HCT116 (cell line): ENCODE measurements at regions not wholly inside any gene's neighbourhood (a gene's known extent, or its start where the extent isn't known, plus 50 kb on each side); places are given as distances from the start of the nearest gene placed in this dataset.

ENCODE experiments used
- ATAC-seq: fragments of 200-7000 bp; cut with Tn5 transposase; 2 replicates; pipeline ENCODE4 v1.9.1; 2020; ENCODE audit warnings: mild to moderate bottlenecking, moderate library complexity
- BruUV-seq: library from RNA; stranded (reverse); fragments of 400-500 nt; replicated peaks from 2 replicates; lab custom pipeline; 2021; lab: Mats Ljungman, UMichigan
- CTCF ChIA-PET: fragments of 300-600 bp; sonication (Branson Sonifier 250); formaldehyde crosslinking; loops from one replicate; lab custom pipeline; 2021; ENCODE audit warnings: antibody characterized with exemption; lab: Charles Lee
- POLR2A ChIA-PET: fragments of 300-600, 350-600 bp; sonication (Branson Sonifier 250); formaldehyde crosslinking; loops from one replicate; lab custom pipeline; 2021; ENCODE audit warnings: antibody characterized with exemption; lab: Charles Lee
- RAD21 ChIA-PET, 2 experiments: fragments of 300-600 bp; sonication (Branson Sonifier 250); formaldehyde crosslinking; loops; one replicate each; lab custom pipeline; 2023; ENCODE audit warnings: low total read pairs in 2 of 2; ENCODE audit not compliant: uncharacterized antibody in 2 of 2, unreplicated experiment in 2 of 2, low non-redundant PET in 1 of 2; lab: Charles Lee
- DNase-seq: peaks from one replicate; pipeline ENCODE4 v3.0.0-alpha.2; 2010; ENCODE audit warnings: low read depth, low spot score
- H2AFZ ChIP-seq: fragments of 200-600 bp; shearing (Covaris generic), sonication (generic); 2 replicates; pipeline ENCODE4 v1.6.1; 2017; ENCODE audit warnings: low read depth, mixed run types, mixed read lengths, antibody characterized with exemption, low read length; ENCODE audit not compliant: poor library complexity, severe bottlenecking
- H3K27ac ChIP-seq: 2 replicates; pipeline ENCODE4 v1.5.1; 2012; ENCODE audit warnings: low read depth, low read length
- H3K27me3 ChIP-seq: fragments of 200-600 bp; sonication (generic); 2 replicates; pipeline ENCODE4 v1.6.1; 2016; ENCODE audit warnings: mixed run types, low read length, mixed read lengths; ENCODE audit not compliant: insufficient read depth
- H3K36me3 ChIP-seq, 2 experiments: fragments of 200-500 bp in 1 of 2; fragments of 200-600 bp in 1 of 2; sonication (Bioruptor generic) in 1 of 2; sonication (generic) in 1 of 2; 2 replicates each; pipeline versions ENCODE4 v1.5.1 to v1.6.1; 2014 to 2016; ENCODE audit warnings: low read length in 2 of 2, inconsistent platforms in 1 of 2, mixed read lengths in 1 of 2, mixed run types in 1 of 2; ENCODE audit not compliant: insufficient read depth in 2 of 2, control insufficient read depth in 1 of 2
- H3K4me1 ChIP-seq, 2 experiments: fragments of 200-600 bp in 1 of 2; sonication (generic) in 1 of 2; 2 replicates each; pipeline versions ENCODE4 v1.5.1 to v1.6.1; 2012 to 2017; ENCODE audit warnings: low read length in 2 of 2, inconsistent platforms in 1 of 2, mild to moderate bottlenecking in 1 of 2, mixed read lengths in 1 of 2, mixed run types in 1 of 2, moderate library complexity in 1 of 2; ENCODE audit not compliant: insufficient read depth in 2 of 2, control insufficient read depth in 1 of 2
- H3K4me2 ChIP-seq: fragments of 200-600 bp; sonication (generic); 2 replicates; pipeline ENCODE4 v1.6.1; 2017; ENCODE audit warnings: mixed run types, low read length, mixed read lengths
- H3K4me3 ChIP-seq, 2 experiments: fragments of 200-600 bp in 1 of 2; sonication (generic) in 1 of 2; replicated peaks in 1 of 2; 2 replicates each; pipeline ENCODE4 v1.5.1; 2011 to 2016; ENCODE audit warnings: low read length in 2 of 2, control low read depth in 1 of 2, low read depth in 1 of 2, mild to moderate bottlenecking in 1 of 2, mixed read lengths in 1 of 2, mixed run types in 1 of 2
- H3K79me2 ChIP-seq: fragments of 200-600 bp; sonication (generic); 2 replicates; pipeline ENCODE4 v1.6.1; 2017; ENCODE audit warnings: mild to moderate bottlenecking, mixed run types, low read length, moderate library complexity, mixed read lengths; ENCODE audit not compliant: insufficient read depth
- H3K9ac ChIP-seq: fragments of 200-600 bp; sonication (generic); 2 replicates; pipeline ENCODE4 v1.6.1; 2016; ENCODE audit warnings: low read length, mixed read lengths
- H3K9me2 ChIP-seq: fragments of 200-600 bp; sonication (generic), shearing (Covaris generic); 2 replicates; pipeline ENCODE4 v1.6.1; 2017; ENCODE audit warnings: mixed run types, mild to moderate bottlenecking, moderate library complexity; ENCODE audit not compliant: insufficient read depth
- H3K9me3 ChIP-seq, 2 experiments: fragments of 200-500 bp in 1 of 2; fragments of 200-600 bp in 1 of 2; sonication (Bioruptor generic) in 1 of 2; sonication (generic) in 1 of 2; 2 replicates each; pipeline ENCODE4 v1.6.1; 2014 to 2017; ENCODE audit warnings: low read length in 2 of 2, mixed read lengths in 2 of 2, inconsistent platforms in 1 of 2, low read depth in 1 of 2, mild to moderate bottlenecking in 1 of 2, mixed run types in 1 of 2, moderate library complexity in 1 of 2; ENCODE audit not compliant: control insufficient read depth in 1 of 2, insufficient read depth in 1 of 2
- H4K20me1 ChIP-seq: fragments of 200-600 bp; sonication (generic), shearing (Covaris generic); 2 replicates; pipeline ENCODE4 v1.6.1; 2017; ENCODE audit warnings: mixed run types, mild to moderate bottlenecking, moderate library complexity; ENCODE audit not compliant: insufficient read depth
- ELF1 ChIP-seq: IDR thresholded peaks from 2 replicates; pipeline ENCODE4 v1.6.1; 2012; ENCODE audit warnings: low read depth, borderline replicate concordance
- POLR2A ChIP-seq: IDR thresholded peaks from 2 replicates; pipeline ENCODE4 v1.7.0; 2011; ENCODE audit warnings: borderline replicate concordance; ENCODE audit not compliant: insufficient read depth, insufficient read length; ENCODE audit errors: extremely low read depth
- POLR2AphosphoS5 ChIP-seq: IDR thresholded peaks from 2 replicates; pipeline ENCODE4 v1.6.1; 2011; ENCODE audit warnings: mild to moderate bottlenecking, low read depth, low read length, moderate library complexity
- SIN3A ChIP-seq: IDR thresholded peaks from 2 replicates; pipeline ENCODE4 v1.6.1; 2012; ENCODE audit warnings: low read depth
- SP1 ChIP-seq: IDR thresholded peaks from 2 replicates; pipeline ENCODE4 v1.6.1; 2012; ENCODE audit warnings: low read depth
- TCF7L2 ChIP-seq: IDR thresholded peaks from 2 replicates; pipeline ENCODE4 v1.7.0; 2011; ENCODE audit warnings: borderline replicate concordance, inconsistent platforms; ENCODE audit not compliant: insufficient read depth, insufficient read length; ENCODE audit errors: extremely low read depth
- YY1 ChIP-seq: IDR thresholded peaks from 2 replicates; pipeline ENCODE4 v1.6.1; 2011; ENCODE audit warnings: low read length, low read depth, moderate library complexity, mild to moderate bottlenecking; ENCODE audit not compliant: insufficient replicate concordance; ENCODE audit errors: extremely low read depth
- ZFX ChIP-seq: fragments of 450-650 bp; IDR thresholded peaks from 2 replicates; pipeline ENCODE4 v1.6.1; 2017
- ZNF274 ChIP-seq: fragments of 200-500 bp; sonication (Bioruptor generic); IDR thresholded peaks from 2 replicates; pipeline ENCODE4 v1.6.1; 2014; ENCODE audit warnings: mild to moderate bottlenecking, low read depth, low read length, inconsistent platforms
- intact Hi-C: fragments of 100-400 bp; cut with micrococcal nuclease; formaldehyde crosslinking; loops from 2 replicates; pipeline ENCODE4 v1.10.0; 2022
- TF ChIP-seq, protein P1 (sequence below): IDR thresholded peaks from 2 replicates; pipeline ENCODE4 v1.6.1; 2012; ENCODE audit warnings: low read depth
- TF ChIP-seq, protein P2 (sequence below): IDR thresholded peaks from 2 replicates; pipeline ENCODE4 v1.6.1; 2012
- TF ChIP-seq, protein P3 (sequence below): IDR thresholded peaks from 2 replicates; pipeline ENCODE4 v1.6.1; 2011; ENCODE audit warnings: mild to moderate bottlenecking, low read length, moderate library complexity; ENCODE audit not compliant: insufficient replicate concordance; ENCODE audit errors: extremely low read depth

DNA sequence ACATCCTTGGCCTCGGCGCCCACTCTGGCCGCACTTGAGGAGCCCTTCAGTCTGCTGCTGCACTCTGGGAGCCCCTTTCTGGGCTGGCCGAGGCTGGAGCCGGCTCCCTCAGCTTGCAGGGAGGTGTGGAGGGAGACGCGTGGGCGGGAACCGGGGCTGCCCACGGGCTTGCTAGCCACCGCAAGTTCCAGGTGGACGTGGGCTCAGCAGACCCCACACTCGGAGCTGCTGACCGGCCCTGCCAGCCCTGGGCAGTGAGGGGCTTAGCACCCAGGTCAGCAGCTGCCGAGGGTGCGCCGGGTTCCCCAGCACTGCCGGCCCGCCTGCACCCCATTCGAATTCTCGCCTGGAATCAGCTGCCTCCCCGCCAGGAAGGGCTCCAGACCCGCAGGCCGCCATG is 1892.3 kb upstream of the PCDH7 start:
- H3K4me3 ChIP-seq: no peak overlapping the region
- ChIA-PET RAD21 (no interaction called here), POLR2A (no interaction called here), CTCF (no interaction called here)
- no peaks in the 10 kb centered on the region for H3K36me3 ChIP-seq
- H4K20me1 ChIP-seq: no peaks in the 10 kb centered on the region
- DNase-seq (no peak), ATAC-seq (no peak)
- no TSS peak for BruUV-seq
- intact Hi-C loops: no loop called here
- H3K79me2 ChIP-seq: no peaks in the 10 kb centered on the region
- no peak overlapping the region for H3K27ac ChIP-seq
- TF ChIP-seq ZNF274: no peak
- TF ChIP-seq SP1: no peak
- TF ChIP-seq, protein P1, sequence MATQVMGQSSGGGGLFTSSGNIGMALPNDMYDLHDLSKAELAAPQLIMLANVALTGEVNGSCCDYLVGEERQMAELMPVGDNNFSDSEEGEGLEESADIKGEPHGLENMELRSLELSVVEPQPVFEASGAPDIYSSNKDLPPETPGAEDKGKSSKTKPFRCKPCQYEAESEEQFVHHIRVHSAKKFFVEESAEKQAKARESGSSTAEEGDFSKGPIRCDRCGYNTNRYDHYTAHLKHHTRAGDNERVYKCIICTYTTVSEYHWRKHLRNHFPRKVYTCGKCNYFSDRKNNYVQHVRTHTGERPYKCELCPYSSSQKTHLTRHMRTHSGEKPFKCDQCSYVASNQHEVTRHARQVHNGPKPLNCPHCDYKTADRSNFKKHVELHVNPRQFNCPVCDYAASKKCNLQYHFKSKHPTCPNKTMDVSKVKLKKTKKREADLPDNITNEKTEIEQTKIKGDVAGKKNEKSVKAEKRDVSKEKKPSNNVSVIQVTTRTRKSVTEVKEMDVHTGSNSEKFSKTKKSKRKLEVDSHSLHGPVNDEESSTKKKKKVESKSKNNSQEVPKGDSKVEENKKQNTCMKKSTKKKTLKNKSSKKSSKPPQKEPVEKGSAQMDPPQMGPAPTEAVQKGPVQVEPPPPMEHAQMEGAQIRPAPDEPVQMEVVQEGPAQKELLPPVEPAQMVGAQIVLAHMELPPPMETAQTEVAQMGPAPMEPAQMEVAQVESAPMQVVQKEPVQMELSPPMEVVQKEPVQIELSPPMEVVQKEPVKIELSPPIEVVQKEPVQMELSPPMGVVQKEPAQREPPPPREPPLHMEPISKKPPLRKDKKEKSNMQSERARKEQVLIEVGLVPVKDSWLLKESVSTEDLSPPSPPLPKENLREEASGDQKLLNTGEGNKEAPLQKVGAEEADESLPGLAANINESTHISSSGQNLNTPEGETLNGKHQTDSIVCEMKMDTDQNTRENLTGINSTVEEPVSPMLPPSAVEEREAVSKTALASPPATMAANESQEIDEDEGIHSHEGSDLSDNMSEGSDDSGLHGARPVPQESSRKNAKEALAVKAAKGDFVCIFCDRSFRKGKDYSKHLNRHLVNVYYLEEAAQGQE: no peak
- no peak for TF ChIP-seq POLR2A
- no peak for TF ChIP-seq SIN3A
- TF ChIP-seq TCF7L2: no peak
- no peak for TF ChIP-seq YY1
- TF ChIP-seq ZFX: no peak
- no peak for TF ChIP-seq ELF1
- TF ChIP-seq, protein P2, sequence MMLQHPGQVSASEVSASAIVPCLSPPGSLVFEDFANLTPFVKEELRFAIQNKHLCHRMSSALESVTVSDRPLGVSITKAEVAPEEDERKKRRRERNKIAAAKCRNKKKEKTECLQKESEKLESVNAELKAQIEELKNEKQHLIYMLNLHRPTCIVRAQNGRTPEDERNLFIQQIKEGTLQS: no peak
- TF ChIP-seq, protein P3, sequence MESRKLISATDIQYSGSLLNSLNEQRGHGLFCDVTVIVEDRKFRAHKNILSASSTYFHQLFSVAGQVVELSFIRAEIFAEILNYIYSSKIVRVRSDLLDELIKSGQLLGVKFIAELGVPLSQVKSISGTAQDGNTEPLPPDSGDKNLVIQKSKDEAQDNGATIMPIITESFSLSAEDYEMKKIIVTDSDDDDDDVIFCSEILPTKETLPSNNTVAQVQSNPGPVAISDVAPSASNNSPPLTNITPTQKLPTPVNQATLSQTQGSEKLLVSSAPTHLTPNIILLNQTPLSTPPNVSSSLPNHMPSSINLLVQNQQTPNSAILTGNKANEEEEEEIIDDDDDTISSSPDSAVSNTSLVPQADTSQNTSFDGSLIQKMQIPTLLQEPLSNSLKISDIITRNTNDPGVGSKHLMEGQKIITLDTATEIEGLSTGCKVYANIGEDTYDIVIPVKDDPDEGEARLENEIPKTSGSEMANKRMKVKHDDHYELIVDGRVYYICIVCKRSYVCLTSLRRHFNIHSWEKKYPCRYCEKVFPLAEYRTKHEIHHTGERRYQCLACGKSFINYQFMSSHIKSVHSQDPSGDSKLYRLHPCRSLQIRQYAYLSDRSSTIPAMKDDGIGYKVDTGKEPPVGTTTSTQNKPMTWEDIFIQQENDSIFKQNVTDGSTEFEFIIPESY: no peak
- TF ChIP-seq POLR2AphosphoS5: no peak
- H3K4me1 ChIP-seq: no peaks in the 10 kb centered on the region
- no peaks in the 10 kb centered on the region for H3K27me3 ChIP-seq
- H3K9me3 ChIP-seq: no peaks in the 10 kb centered on the region
- no peak overlapping the region for H2AFZ ChIP-seq
- no peaks in the 10 kb centered on the region for H3K9me2 ChIP-seq
- no peak overlapping the region for H3K9ac ChIP-seq
- H3K4me2 ChIP-seq: no peak overlapping the region
